GM23338 (cell line): ENCODE measurements at regions not wholly inside any gene's neighbourhood (a gene's known extent, or its start where the extent isn't known, plus 50 kb on each side); places are given as distances from the start of the nearest gene placed in this dataset.

Source experiments
- ATAC-seq: fragments of 200-7000 bp; cut with Tn5 transposase; 3 replicates; pipeline ENCODE4 v1.9.1; 2020
- DNase-seq: peaks from one replicate; pipeline ENCODE4 v3.0.0-alpha.2; 2015; ENCODE audit warnings: low spot score
- H2AFZ ChIP-seq: fragments of 200-600 bp; sonication (generic); 2 replicates; pipeline ENCODE4 v1.8.0; 2016; ENCODE audit warnings: antibody characterized with exemption, mild to moderate bottlenecking, moderate library complexity
- H3F3A ChIP-seq: fragments of 200-600 bp; sonication (generic); replicated peaks from 2 replicates; pipeline ENCODE4 v1.8.0; 2017; ENCODE audit warnings: antibody characterized with exemption, mixed run types, low read depth
- H3K27ac ChIP-seq: fragments of 200-600 bp; sonication (generic); 2 replicates; pipeline ENCODE4 v1.6.1; 2016; ENCODE audit warnings: low read depth
- H3K27me3 ChIP-seq: fragments of 200-600 bp; sonication (generic); 2 replicates; pipeline ENCODE4 v1.8.0; 2016; ENCODE audit warnings: mild to moderate bottlenecking, mixed run types, moderate library complexity; ENCODE audit not compliant: insufficient read depth
- H3K36me3 ChIP-seq: fragments of 200-600 bp; sonication (generic); 2 replicates; pipeline ENCODE4 v1.8.0; 2016; ENCODE audit warnings: mild to moderate bottlenecking; ENCODE audit not compliant: insufficient read depth
- H3K4me1 ChIP-seq: fragments of 200-600 bp; sonication (generic); 2 replicates; pipeline ENCODE4 v1.8.0; 2016; ENCODE audit warnings: mild to moderate bottlenecking, moderate library complexity; ENCODE audit not compliant: insufficient read depth
- H3K4me2 ChIP-seq: fragments of 200-600 bp; sonication (generic); 2 replicates; pipeline ENCODE4 v1.7.1; 2017; ENCODE audit warnings: mixed run types
- H3K4me3 ChIP-seq: fragments of 200-600 bp; sonication (generic); 2 replicates; pipeline ENCODE4 v1.6.1; 2016; ENCODE audit warnings: mixed run types
- H3K79me2 ChIP-seq: fragments of 200-600 bp; sonication (generic); replicated peaks from 2 replicates; pipeline ENCODE4 v1.8.0; 2017; ENCODE audit warnings: mild to moderate bottlenecking; ENCODE audit not compliant: insufficient read depth
- H3K9me2 ChIP-seq: fragments of 200-600 bp; sonication (generic); 2 replicates; pipeline ENCODE4 v1.8.0; 2017; ENCODE audit not compliant: insufficient read depth
- H4K20me1 ChIP-seq: fragments of 200-600 bp; sonication (generic); replicated peaks from 2 replicates; pipeline ENCODE4 v1.8.0; 2017; ENCODE audit warnings: mild to moderate bottlenecking; ENCODE audit not compliant: insufficient read depth
- H3K27ac Mint-ChIP-seq: 2 replicates; pipeline ENCODE4 v1.8.0; 2020; ENCODE audit warnings: inconsistent platforms, mild to moderate bottlenecking, moderate library complexity, mixed read lengths
- H3K27me3 Mint-ChIP-seq: 3 replicates; pipeline ENCODE4 v1.8.0; 2022; ENCODE audit warnings: low read depth, mild to moderate bottlenecking, moderate library complexity, mixed read lengths, inconsistent platforms; ENCODE audit not compliant: insufficient read depth, poor library complexity
- H3K36me3 Mint-ChIP-seq: 3 replicates; pipeline ENCODE4 v1.8.0; 2021; ENCODE audit warnings: low read depth, mild to moderate bottlenecking, inconsistent platforms, moderate library complexity, mixed read lengths
- H3K4me1 Mint-ChIP-seq: 3 replicates; pipeline ENCODE4 v1.8.0; 2020; ENCODE audit warnings: mild to moderate bottlenecking, inconsistent platforms, mixed read lengths
- H3K4me3 Mint-ChIP-seq: 3 replicates; pipeline ENCODE4 v1.8.0; 2021; ENCODE audit warnings: moderate library complexity, mild to moderate bottlenecking, inconsistent platforms, mixed read lengths
- H3K9me3 Mint-ChIP-seq: 3 replicates; pipeline ENCODE4 v1.8.0; 2020; ENCODE audit warnings: moderate library complexity, mild to moderate bottlenecking, inconsistent platforms, mixed read lengths
- JUNB ChIP-seq: IDR thresholded peaks from one replicate; pipeline ENCODE4 v1.6.1; 2016; ENCODE audit warnings: antibody characterized with exemption; ENCODE audit not compliant: unreplicated experiment
- REST ChIP-seq: IDR thresholded peaks from one replicate; pipeline ENCODE4 v1.6.1; 2018; ENCODE audit warnings: antibody characterized with exemption; ENCODE audit not compliant: unreplicated experiment
- STAT1 ChIP-seq: IDR thresholded peaks from one replicate; pipeline ENCODE4 v1.6.1; 2016; ENCODE audit warnings: antibody characterized with exemption; ENCODE audit not compliant: unreplicated experiment
- ZNF331 ChIP-seq: fragments of 250-450 bp; sonication (Bioruptor Pico); IDR thresholded peaks from 2 replicates; pipeline ENCODE4 v1.5.0; 2020; ENCODE audit warnings: low read depth, mild to moderate bottlenecking, moderate library complexity
- ZNF462 ChIP-seq: fragments of 250-450 bp; sonication (Bioruptor Pico); IDR thresholded peaks from 2 replicates; pipeline ENCODE4 v1.5.0; 2020; ENCODE audit warnings: mild to moderate bottlenecking, moderate library complexity

DNA sequence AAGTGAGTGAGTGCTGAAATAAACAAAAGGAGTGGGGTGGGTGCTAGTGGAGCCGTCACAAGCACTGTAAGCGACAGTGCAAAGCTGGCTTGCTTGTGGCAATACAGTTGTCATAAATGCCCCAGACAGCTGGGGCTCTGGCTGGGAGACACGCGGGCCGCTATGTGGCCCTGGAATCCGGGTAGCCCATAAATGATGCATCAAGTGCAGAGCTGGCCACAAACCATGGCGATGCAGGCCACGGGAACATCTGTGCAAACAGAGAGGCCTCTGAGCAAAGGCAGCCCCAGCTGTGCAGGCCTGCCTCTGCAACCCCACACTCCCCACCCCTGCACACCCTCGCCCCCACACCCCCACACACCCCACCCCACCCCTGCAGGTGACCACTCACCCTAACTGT, 349.2 kb upstream of the ID2 start (continued):
- TF ChIP-seq ZNF462 (CRISPR knock-in tag): no peak
- TF ChIP-seq STAT1: no peak

GRCh38 chr2:8333177-8333831, 348.6 kb upstream of the ID2 start:
- H3K27me3 Mint-ChIP-seq: no peaks in the 10 kb centered on the region
- H3K4me1 Mint-ChIP-seq: peaks cover 12% of the 10 kb centered on the region; the same call in 2 of the 3 replicates
- Histone ChIP-seq H2AFZ (no peak overlapping the region), H3K4me3 (no peak overlapping the region), H3K9me2 (no peaks in the 10 kb centered on the region), H3K79me2 (no peaks in the 10 kb centered on the region), H3F3A (no peaks in the 10 kb centered on the region), H3K27ac (no peak overlapping the region), H3K4me1 (no peaks in the 10 kb centered on the region), H3K27me3 (no peaks in the 10 kb centered on the region), H4K20me1 (no peaks in the 10 kb centered on the region), H3K4me2 (no peak overlapping the region), H3K36me3 (no peaks in the 10 kb centered on the region)
- H3K9me3 Mint-ChIP-seq: peaks cover 4% of the 10 kb centered on the region; the same call in 2 of the 3 replicates
- no peak for DNase-seq
- no peak for ATAC-seq
- no peak overlapping the region for H3K4me3 Mint-ChIP-seq
- no peaks in the 10 kb centered on the region for H3K36me3 Mint-ChIP-seq
- H3K27ac Mint-ChIP-seq: no peak overlapping the region
- TF ChIP-seq ZNF331 (CRISPR knock-in tag) (no peak), JUNB (no peak), ZNF462 (CRISPR knock-in tag) (no peak), REST (no peak)
